ENCODE measurements at regions not wholly inside any gene's neighbourhood (a gene's known extent, or its start where the extent isn't known, plus 50 kb on each side); places are given as distances from the start of the nearest gene placed in this dataset.

- no peak for TF ChIP-seq CTCF (IDR thresholded peaks at IDR 0.05)
- TF ChIP-seq POLR2AphosphoS5 (IDR thresholded peaks at IDR 0.05; ENCODE audit: insufficient read depth in 1 of 2, low read depth in 1 of 2) = no peak
Measured at GRCh38 chr4:100949350-100949935, 397.9 kb downstream of the PPP3CA start.

Data from vagina (tissue), 2 donors.